GM23338 (cell line): ENCODE measurements at regions not wholly inside any gene's neighbourhood (a gene's known extent, or its start where the extent isn't known, plus 50 kb on each side); places are given as distances from the start of the nearest gene placed in this dataset.
"Not testable (repeated sequence)": the region's sequence is repeated elsewhere in the genome, so short reads cannot be mapped to it uniquely, and the experiment has no call there.

Experiments used
- ATAC-seq: fragments of 200-7000 bp; cut with Tn5 transposase; 3 replicates; pipeline ENCODE4 v1.9.1; 2020
- DNase-seq: peaks from one replicate; pipeline ENCODE4 v3.0.0-alpha.2; 2015; ENCODE audit warnings: low spot score
- H2AFZ ChIP-seq: fragments of 200-600 bp; sonication (generic); 2 replicates; pipeline ENCODE4 v1.8.0; 2016; ENCODE audit warnings: antibody characterized with exemption, mild to moderate bottlenecking, moderate library complexity
- H3F3A ChIP-seq: fragments of 200-600 bp; sonication (generic); replicated peaks from 2 replicates; pipeline ENCODE4 v1.8.0; 2017; ENCODE audit warnings: antibody characterized with exemption, mixed run types, low read depth
- H3K27ac ChIP-seq: fragments of 200-600 bp; sonication (generic); 2 replicates; pipeline ENCODE4 v1.6.1; 2016; ENCODE audit warnings: low read depth
- H3K27me3 ChIP-seq: fragments of 200-600 bp; sonication (generic); 2 replicates; pipeline ENCODE4 v1.8.0; 2016; ENCODE audit warnings: mild to moderate bottlenecking, mixed run types, moderate library complexity; ENCODE audit not compliant: insufficient read depth
- H3K36me3 ChIP-seq: fragments of 200-600 bp; sonication (generic); 2 replicates; pipeline ENCODE4 v1.8.0; 2016; ENCODE audit warnings: mild to moderate bottlenecking; ENCODE audit not compliant: insufficient read depth
- H3K4me1 ChIP-seq: fragments of 200-600 bp; sonication (generic); 2 replicates; pipeline ENCODE4 v1.8.0; 2016; ENCODE audit warnings: mild to moderate bottlenecking, moderate library complexity; ENCODE audit not compliant: insufficient read depth
- H3K4me2 ChIP-seq: fragments of 200-600 bp; sonication (generic); 2 replicates; pipeline ENCODE4 v1.7.1; 2017; ENCODE audit warnings: mixed run types
- H3K4me3 ChIP-seq: fragments of 200-600 bp; sonication (generic); 2 replicates; pipeline ENCODE4 v1.6.1; 2016; ENCODE audit warnings: mixed run types
- H3K79me2 ChIP-seq: fragments of 200-600 bp; sonication (generic); replicated peaks from 2 replicates; pipeline ENCODE4 v1.8.0; 2017; ENCODE audit warnings: mild to moderate bottlenecking; ENCODE audit not compliant: insufficient read depth
- H3K9me2 ChIP-seq: fragments of 200-600 bp; sonication (generic); 2 replicates; pipeline ENCODE4 v1.8.0; 2017; ENCODE audit not compliant: insufficient read depth
- H4K20me1 ChIP-seq: fragments of 200-600 bp; sonication (generic); replicated peaks from 2 replicates; pipeline ENCODE4 v1.8.0; 2017; ENCODE audit warnings: mild to moderate bottlenecking; ENCODE audit not compliant: insufficient read depth
- H3K27ac Mint-ChIP-seq: 2 replicates; pipeline ENCODE4 v1.8.0; 2020; ENCODE audit warnings: inconsistent platforms, mild to moderate bottlenecking, moderate library complexity, mixed read lengths
- H3K27me3 Mint-ChIP-seq: 3 replicates; pipeline ENCODE4 v1.8.0; 2022; ENCODE audit warnings: low read depth, mild to moderate bottlenecking, moderate library complexity, mixed read lengths, inconsistent platforms; ENCODE audit not compliant: insufficient read depth, poor library complexity
- H3K36me3 Mint-ChIP-seq: 3 replicates; pipeline ENCODE4 v1.8.0; 2021; ENCODE audit warnings: low read depth, mild to moderate bottlenecking, inconsistent platforms, moderate library complexity, mixed read lengths
- H3K4me1 Mint-ChIP-seq: 3 replicates; pipeline ENCODE4 v1.8.0; 2020; ENCODE audit warnings: mild to moderate bottlenecking, inconsistent platforms, mixed read lengths
- H3K4me3 Mint-ChIP-seq: 3 replicates; pipeline ENCODE4 v1.8.0; 2021; ENCODE audit warnings: moderate library complexity, mild to moderate bottlenecking, inconsistent platforms, mixed read lengths
- H3K9me3 Mint-ChIP-seq: 3 replicates; pipeline ENCODE4 v1.8.0; 2020; ENCODE audit warnings: moderate library complexity, mild to moderate bottlenecking, inconsistent platforms, mixed read lengths
- CTCF ChIP-seq, 2 experiments: fragments of 200-600 bp in 1 of 2; sonication (generic) in 1 of 2; conservative IDR thresholded peaks; 2 replicates each; pipeline versions ENCODE4 v1.5.1 to v1.6.1; 2016 to 2017; ENCODE audit warnings: antibody characterized with exemption in 2 of 2, low read depth in 2 of 2, mild to moderate bottlenecking in 2 of 2, moderate library complexity in 1 of 2

GRCh38 chr6:57708061-57708460, 390.6 kb downstream of the PRIM2 start:
- H3K27me3 ChIP-seq, H3K79me2 ChIP-seq, H3K4me1 ChIP-seq, H3K4me1 Mint-ChIP-seq, H3K4me2 ChIP-seq, H3K27ac ChIP-seq, DNase-seq, H4K20me1 ChIP-seq, H2AFZ ChIP-seq, H3K9me3 Mint-ChIP-seq, H3F3A ChIP-seq, H3K36me3 Mint-ChIP-seq, H3K36me3 ChIP-seq, H3K4me3 ChIP-seq, H3K4me3 Mint-ChIP-seq, H3K27me3 Mint-ChIP-seq, H3K27ac Mint-ChIP-seq, H3K9me2 ChIP-seq, ATAC-seq: not testable (repeated sequence)

GRCh38 chr6:57722546-57722945, 405.1 kb downstream of the PRIM2 start:
- H4K20me1 ChIP-seq, H3K4me3 Mint-ChIP-seq, H3F3A ChIP-seq, H3K4me2 ChIP-seq, H3K9me2 ChIP-seq, H3K27me3 Mint-ChIP-seq, H2AFZ ChIP-seq, H3K27ac ChIP-seq, H3K4me3 ChIP-seq, H3K27ac Mint-ChIP-seq, H3K79me2 ChIP-seq, H3K4me1 ChIP-seq, H3K36me3 Mint-ChIP-seq, H3K4me1 Mint-ChIP-seq, DNase-seq, H3K9me3 Mint-ChIP-seq, ATAC-seq, H3K36me3 ChIP-seq, H3K27me3 ChIP-seq: not testable (repeated sequence)

GRCh38 chr6:57723815-57724401, 406.5 kb downstream of the PRIM2 start:
- H3K9me3 Mint-ChIP-seq, H3K4me1 ChIP-seq, H3K27me3 ChIP-seq, H3K36me3 Mint-ChIP-seq, H3K36me3 ChIP-seq, H3K27ac ChIP-seq, H3F3A ChIP-seq, H3K9me2 ChIP-seq, H3K79me2 ChIP-seq, H3K27me3 Mint-ChIP-seq, H3K4me2 ChIP-seq, H2AFZ ChIP-seq, H4K20me1 ChIP-seq, H3K27ac Mint-ChIP-seq, H3K4me1 Mint-ChIP-seq: not testable (repeated sequence)
- TF ChIP-seq CTCF (conservative IDR thresholded peaks at IDR 0.05; ENCODE audit: low read depth in 2 of 2), result 0 out of 4 replicates have a peak, but pooled peaks of 1 of the 2 experiments have one; percentile 7
- ATAC-seq (peak; percentile 86), DNase-seq (peak; percentile 44)
- peak overlapping the region; percentile 27; the same call in 1 of the 3 replicates for H3K4me3 Mint-ChIP-seq
- peak overlapping the region; percentile 32; the same call in 1 of the 2 replicates for H3K4me3 ChIP-seq

GRCh38 chr6:57729407-57729806, 412.0 kb downstream of the PRIM2 start:
- not testable (repeated sequence) for H3K27ac Mint-ChIP-seq, H3K27me3 ChIP-seq, H2AFZ ChIP-seq, H3K4me1 Mint-ChIP-seq, H3K27ac ChIP-seq, H3K27me3 Mint-ChIP-seq, H3K4me1 ChIP-seq, H3K4me3 Mint-ChIP-seq, H4K20me1 ChIP-seq, ATAC-seq, H3K79me2 ChIP-seq, H3K4me2 ChIP-seq, H3K36me3 ChIP-seq, H3K9me3 Mint-ChIP-seq, H3K4me3 ChIP-seq, DNase-seq, H3F3A ChIP-seq, H3K36me3 Mint-ChIP-seq, H3K9me2 ChIP-seq

GRCh38 chr6:57730726-57731125, 413.3 kb downstream of the PRIM2 start:
- H3K36me3 ChIP-seq, H3K9me2 ChIP-seq, H3K9me3 Mint-ChIP-seq, H3K36me3 Mint-ChIP-seq, H3K27ac Mint-ChIP-seq, H3K27me3 ChIP-seq, H3K4me3 Mint-ChIP-seq, H3F3A ChIP-seq, H3K4me1 Mint-ChIP-seq, H3K4me1 ChIP-seq, H3K27me3 Mint-ChIP-seq, DNase-seq, H2AFZ ChIP-seq, H3K4me2 ChIP-seq, H3K79me2 ChIP-seq, H3K27ac ChIP-seq, H3K4me3 ChIP-seq, ATAC-seq, H4K20me1 ChIP-seq: not testable (repeated sequence)

GRCh38 chr6:57747716-57748115, 430.3 kb downstream of the PRIM2 start:
- H3K27me3 ChIP-seq, H3K79me2 ChIP-seq, H3K4me3 ChIP-seq, H3K36me3 Mint-ChIP-seq, H3K4me1 ChIP-seq, H3K4me1 Mint-ChIP-seq, H3K27me3 Mint-ChIP-seq, H4K20me1 ChIP-seq, H3K9me2 ChIP-seq, H3K4me3 Mint-ChIP-seq, H3K27ac ChIP-seq, H3K9me3 Mint-ChIP-seq, H3K36me3 ChIP-seq, H2AFZ ChIP-seq, ATAC-seq, H3F3A ChIP-seq, DNase-seq, H3K4me2 ChIP-seq, H3K27ac Mint-ChIP-seq: not testable (repeated sequence)
